Astrocyte (in vitro differentiated cells and primary cell): ENCODE measurements at regions not wholly inside any gene's neighbourhood (a gene's known extent, or its start where the extent isn't known, plus 50 kb on each side); places are given as distances from the start of the nearest gene placed in this dataset.

Source experiments
- EZH2 ChIP-seq: IDR thresholded peaks from 2 replicates; pipeline ENCODE4 v1.6.1; 2012; ENCODE audit warnings: mild to moderate bottlenecking, low read length, inconsistent platforms; ENCODE audit not compliant: insufficient read depth
- TF ChIP-seq, protein P1 (sequence below): IDR thresholded peaks from 2 replicates; pipeline ENCODE4 v1.5.1; 2011; ENCODE audit warnings: low read depth, mild to moderate bottlenecking, inconsistent platforms, low read length, moderate library complexity; ENCODE audit not compliant: insufficient read depth

DNA sequence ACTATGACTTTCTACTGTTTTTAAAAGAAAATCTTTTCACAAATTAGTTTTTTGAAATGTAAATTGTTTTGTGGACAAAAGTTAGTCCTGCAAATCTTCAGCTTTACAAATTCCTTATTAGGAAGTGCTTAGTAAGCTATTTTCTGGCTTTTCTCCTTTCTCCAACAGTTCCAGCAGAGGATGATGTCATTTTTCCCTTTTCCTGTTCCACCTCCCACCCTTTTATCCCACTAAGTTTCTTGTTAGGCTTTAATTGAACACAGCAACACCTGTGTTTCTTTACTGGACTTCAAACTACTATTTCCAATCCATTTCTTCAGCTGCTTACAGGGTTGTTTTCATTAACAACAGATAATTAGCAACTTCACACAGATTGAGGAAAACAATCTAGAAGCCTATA lies 389.2 kb downstream of the NDFIP2 start:
- TF ChIP-seq, protein P1, sequence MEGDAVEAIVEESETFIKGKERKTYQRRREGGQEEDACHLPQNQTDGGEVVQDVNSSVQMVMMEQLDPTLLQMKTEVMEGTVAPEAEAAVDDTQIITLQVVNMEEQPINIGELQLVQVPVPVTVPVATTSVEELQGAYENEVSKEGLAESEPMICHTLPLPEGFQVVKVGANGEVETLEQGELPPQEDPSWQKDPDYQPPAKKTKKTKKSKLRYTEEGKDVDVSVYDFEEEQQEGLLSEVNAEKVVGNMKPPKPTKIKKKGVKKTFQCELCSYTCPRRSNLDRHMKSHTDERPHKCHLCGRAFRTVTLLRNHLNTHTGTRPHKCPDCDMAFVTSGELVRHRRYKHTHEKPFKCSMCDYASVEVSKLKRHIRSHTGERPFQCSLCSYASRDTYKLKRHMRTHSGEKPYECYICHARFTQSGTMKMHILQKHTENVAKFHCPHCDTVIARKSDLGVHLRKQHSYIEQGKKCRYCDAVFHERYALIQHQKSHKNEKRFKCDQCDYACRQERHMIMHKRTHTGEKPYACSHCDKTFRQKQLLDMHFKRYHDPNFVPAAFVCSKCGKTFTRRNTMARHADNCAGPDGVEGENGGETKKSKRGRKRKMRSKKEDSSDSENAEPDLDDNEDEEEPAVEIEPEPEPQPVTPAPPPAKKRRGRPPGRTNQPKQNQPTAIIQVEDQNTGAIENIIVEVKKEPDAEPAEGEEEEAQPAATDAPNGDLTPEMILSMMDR, result no peak
- no peak for TF ChIP-seq EZH2
